GM19043 (cell line): ENCODE measurements at regions not wholly inside any gene's neighbourhood (a gene's known extent, or its start where the extent isn't known, plus 50 kb on each side); places are given as distances from the start of the nearest gene placed in this dataset.

Experiments used
- ATAC-seq: cut with Tn5 transposase; IDR thresholded peaks from one replicate; pipeline ENCODE4 v1.9.1; 2021; ENCODE audit warnings: low read depth; ENCODE audit not compliant: unreplicated experiment

- ATAC-seq, result no peak
These were observed 303.7 kb upstream of the HS6ST1 start for GRCh38 chr2:128622371-128622770.

DNA sequence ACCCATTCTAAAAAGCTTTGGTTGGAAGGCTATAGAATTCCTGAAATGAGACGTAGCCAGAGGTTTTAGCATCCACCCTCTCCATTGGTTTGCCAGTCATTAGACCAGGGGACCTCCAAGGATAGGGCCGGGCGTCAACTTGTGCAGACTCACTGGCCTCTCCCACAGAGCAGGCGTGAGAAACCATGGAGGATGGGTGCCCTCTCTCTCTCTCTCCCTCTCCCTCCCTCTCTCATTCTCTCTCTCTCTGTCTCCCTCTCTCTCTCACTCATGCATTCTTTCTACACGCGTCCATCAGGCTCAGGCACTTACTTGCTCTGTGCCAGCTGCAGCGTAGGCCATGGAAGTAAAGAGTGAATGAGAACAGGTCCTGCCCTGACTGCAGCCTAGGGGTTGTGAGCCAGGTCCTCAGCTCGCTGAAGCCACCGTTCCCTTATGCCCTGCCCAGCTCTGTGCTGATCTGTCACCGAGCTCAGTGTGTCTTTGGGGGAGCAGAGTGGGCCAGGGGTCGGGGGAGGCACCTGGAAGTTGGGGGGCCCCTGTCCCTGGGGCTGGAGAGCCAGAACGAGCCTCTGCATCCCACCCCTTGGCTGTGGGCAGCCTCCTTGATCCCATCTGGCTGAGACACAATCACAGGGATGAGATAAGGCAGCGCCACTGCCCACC lies 304.4 kb upstream of the HS6ST1 start:
- ATAC-seq, result no peak

DNA sequence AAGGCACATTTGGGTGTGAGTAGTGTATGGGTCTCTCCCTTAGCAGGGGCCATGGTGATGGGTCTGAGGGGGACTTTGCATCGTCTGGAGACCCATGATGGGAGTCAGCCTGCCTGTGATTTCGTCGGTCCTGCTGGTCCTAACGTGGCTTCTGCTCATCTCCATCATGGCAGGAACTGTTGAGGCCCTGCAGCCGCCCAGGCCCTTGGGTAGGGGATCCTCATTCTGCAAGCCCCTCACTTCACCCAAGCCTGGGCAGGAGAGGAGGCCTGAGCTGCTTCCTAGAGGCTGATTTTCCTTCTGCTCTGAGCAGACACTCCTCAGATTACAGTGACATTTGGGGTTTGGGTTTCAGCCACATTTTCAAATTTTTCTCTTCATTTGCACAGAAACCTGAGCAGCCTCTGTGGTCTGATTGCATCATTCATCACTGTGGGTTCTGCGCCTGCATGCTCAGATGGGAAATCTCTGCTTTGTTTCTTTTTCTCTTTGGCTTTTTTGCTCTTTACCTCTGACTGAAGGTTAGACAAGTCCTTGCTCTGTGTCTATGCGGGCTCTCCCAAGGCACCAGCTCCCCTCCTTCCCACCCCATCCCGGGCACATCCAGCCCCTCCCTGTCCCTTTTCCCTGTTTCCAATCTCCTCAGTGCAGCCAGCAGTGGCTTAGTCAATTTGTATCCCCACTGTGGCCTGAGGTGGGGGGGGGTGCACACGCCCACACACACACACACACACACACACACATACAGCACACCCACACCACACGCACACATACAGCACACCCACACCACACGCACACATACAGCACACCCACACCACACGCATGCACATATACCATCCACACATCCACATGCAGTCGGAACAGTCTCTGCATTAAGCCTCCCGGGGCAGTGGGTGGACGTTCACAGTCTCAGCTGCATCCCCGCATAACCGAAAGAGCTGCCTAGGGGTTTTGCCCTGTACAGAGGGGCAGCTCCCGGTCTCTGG lies 305.4 kb upstream of the HS6ST1 start:
- peak; percentile 76 for ATAC-seq

DNA sequence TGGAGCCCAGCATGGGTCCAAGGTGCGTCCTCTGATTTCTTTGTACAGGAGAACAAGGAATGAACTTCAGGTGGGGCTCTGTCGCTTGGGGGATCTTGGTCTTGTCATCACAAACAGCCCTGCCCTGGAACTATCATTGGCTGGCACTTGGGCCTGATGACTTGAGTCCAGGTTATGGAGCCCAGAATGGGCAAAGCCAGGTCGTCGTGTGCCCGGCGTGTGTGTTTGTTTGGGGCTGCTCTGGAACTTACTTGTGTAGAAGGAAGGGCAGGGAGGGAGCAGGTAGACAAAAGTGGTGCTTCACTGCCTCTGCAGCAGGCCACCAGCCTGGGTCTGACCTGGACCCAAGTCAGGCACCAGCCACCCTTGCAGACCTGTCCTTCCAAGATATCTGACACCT lies 306.3 kb upstream of the HS6ST1 start:
- no peak for ATAC-seq

GRCh38 chr2:128625421-128625820 lies 306.8 kb upstream of the HS6ST1 start:
- no peak for ATAC-seq

GRCh38 chr2:128625963-128626759 lies 307.5 kb upstream of the HS6ST1 start:
- no peak for ATAC-seq

GRCh38 chr2:128626760-128627511 lies 308.3 kb upstream of the HS6ST1 start:
- ATAC-seq, result no peak

DNA sequence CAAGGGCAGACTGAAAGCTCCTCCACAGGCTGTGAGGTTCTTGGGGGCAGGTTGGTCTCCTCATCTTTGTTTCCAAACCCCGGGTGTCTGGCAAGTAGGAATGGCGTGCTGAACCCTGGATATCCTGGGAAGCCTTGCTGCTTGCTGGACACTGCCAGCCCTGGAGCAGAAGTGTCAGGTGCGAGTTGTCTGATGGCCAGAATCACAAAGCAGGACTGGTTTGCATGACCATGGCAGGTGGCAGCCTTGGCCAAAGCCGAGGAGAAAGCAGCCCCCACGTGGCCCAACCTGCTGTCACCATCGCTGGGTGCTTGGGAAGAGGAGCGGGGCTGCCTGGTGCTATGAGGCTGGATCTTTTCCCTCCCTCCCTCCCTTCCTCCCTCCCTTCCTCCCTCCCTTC lies 309.5 kb upstream of the HS6ST1 start:
- ATAC-seq, result no peak

- ATAC-seq, result no peak
These were observed 310.3 kb upstream of the HS6ST1 start for GRCh38 chr2:128628996-128629395.

GRCh38 chr2:128630974-128631697 lies 312.5 kb upstream of the HS6ST1 start:
- ATAC-seq, result no peak

DNA sequence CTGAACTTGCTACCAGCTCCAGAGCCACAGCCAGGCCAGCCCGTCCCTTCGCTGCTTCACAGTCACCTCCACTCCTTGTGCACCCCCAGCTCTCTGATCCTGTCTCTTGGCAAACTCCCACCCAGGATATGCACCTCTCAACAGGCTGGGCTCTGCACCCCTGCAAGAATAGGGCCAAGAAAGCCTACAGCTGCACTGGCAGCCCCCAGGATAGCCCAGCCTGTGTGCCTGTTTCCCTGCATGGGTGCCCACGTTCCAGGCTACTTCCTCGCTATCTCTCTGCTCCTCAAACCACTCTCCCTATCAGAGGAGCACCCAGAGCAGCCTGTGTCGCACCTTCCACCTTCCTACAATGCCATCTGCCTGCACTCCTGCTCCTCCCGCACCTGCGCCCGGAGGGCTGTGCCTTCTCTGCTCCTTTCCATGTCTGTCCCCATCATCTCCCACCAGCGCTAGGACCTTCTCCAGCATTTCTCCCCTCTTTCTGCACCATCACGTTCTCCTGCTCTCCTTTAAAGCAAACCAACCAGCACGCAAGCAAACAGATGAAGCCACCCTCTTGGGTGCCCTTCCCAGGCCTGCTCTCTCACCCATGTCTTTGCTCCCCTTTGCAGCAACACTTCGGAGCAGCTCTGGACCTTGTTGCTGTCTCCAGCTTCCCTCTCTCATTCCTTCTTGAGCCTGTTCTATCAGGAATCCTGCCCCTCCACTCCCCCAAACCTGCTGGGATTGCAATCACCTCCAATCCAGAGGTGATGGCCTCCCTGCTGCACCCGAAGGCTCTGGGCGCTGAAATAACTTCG lies 313.2 kb upstream of the HS6ST1 start:
- ATAC-seq, result no peak

DNA sequence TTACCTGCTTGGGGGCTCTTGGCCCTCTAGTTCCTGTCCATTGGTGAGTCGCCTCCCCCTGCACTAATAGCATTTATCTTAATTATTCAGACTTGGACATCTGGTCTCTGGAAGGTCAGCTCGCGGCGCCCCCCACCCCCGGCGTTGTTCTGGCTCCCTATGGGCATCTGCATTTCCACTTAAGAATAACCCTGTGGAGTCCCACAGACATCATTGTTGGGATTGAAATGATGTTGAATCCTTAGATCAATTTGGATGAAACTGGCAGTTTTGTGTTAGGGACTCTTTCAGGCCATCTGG lies 313.8 kb upstream of the HS6ST1 start:
- ATAC-seq, result no peak

DNA sequence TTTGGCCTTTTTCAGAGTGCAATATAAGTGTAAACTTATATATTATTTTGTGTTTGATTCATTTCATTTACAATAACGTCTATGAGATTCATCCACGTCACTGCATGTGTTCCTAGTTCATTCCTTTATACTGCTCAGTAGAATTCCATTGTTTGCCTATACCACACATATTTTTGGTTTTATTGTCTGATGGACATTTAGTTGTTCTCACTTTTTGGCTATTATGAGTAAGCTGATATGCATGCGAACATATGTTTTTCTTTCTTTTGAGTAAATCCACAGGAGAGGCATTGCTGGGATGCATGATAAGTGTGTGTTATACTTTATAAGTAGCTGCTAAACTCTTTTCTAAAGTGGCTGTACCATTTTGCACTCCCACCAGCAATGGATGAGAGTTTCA lies 314.8 kb upstream of the HS6ST1 start:
- ATAC-seq, result no peak

- ATAC-seq, result no peak
These were observed 316.8 kb upstream of the HS6ST1 start for GRCh38 chr2:128635361-128635900.

- ATAC-seq, result no peak
These were observed 318.1 kb upstream of the HS6ST1 start for GRCh38 chr2:128636802-128637147.

- ATAC-seq, result no peak
These were observed 318.9 kb upstream of the HS6ST1 start for GRCh38 chr2:128637481-128638155.

DNA sequence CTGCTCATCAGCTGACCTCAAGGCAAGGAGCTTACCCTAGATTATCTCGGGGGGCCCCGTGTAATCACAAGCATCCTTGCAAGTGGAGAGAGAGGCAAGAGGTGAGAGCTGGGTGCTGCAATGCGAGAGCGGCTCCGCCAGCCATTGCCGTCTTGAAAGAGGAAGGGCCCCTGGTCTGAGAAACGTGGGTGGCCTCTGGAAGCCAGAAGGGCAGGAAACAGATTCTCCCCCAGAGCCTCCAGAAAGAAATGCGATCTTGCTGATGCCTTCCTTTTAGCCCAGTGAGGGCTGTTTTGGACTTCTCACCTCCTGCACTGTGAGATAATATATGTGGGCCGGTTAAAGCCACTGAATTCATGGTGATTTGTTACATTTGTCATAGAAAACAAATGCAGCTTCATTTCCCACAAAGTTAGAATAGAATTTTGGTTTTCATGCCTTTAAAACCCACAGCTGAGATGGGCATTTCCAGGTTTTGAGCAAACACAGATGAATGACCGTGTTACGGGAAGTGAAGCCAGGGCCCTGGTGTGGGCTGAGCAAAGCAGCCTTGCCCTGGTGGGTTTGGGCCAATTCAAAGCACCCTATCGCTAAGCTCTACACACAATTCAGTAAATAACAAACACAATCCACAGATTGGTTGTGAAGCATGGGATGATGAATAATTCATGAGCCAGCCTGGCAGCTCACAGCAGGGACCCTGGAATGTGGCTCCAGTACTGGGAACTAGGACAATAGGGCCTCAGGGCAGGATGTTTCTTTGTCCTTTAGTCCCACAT lies 319.9 kb upstream of the HS6ST1 start:
- no peak for ATAC-seq

DNA sequence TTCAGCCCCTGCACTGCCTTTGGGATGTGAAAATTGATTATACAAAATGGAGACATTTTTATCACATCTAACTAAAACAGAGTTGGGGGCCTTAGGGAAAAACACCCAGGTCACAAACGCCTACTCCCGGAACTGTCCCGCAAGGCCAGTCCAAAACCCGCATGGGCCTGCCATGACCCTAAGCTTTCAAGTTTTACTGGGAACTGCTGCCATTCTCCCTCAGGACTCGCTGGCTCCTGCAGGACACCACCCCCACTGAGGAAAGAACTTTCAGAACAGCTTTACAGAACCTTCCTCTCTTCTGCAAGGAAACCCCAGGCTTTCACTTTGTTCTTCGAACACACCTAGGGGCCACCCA lies 320.4 kb upstream of the HS6ST1 start:
- ATAC-seq, result no peak
